Mesenchymal stem cell (in vitro differentiated cells and primary cell): ENCODE measurements at regions not wholly inside any gene's neighbourhood (a gene's known extent, or its start where the extent isn't known, plus 50 kb on each side); places are given as distances from the start of the nearest gene placed in this dataset.

Source experiments
- DNase-seq: peaks from one replicate; pipeline ENCODE4 v3.0.0-alpha.2; 2013
- H2AFZ ChIP-seq: one replicate; pipeline ENCODE4 v1.6.1; 2013; ENCODE audit warnings: low read depth, mild to moderate bottlenecking, control low read depth, inconsistent platforms, low read length, moderate library complexity
- H2AK5ac ChIP-seq: 2 replicates; pipeline ENCODE4 v1.6.1; 2013; ENCODE audit warnings: low read length, moderate library complexity, mild to moderate bottlenecking, inconsistent platforms; ENCODE audit not compliant: severe bottlenecking
- H2BK120ac ChIP-seq: one replicate; pipeline ENCODE4 v1.6.1; 2013; ENCODE audit warnings: low read depth, mild to moderate bottlenecking, inconsistent platforms, low read length, moderate library complexity
- H2BK12ac ChIP-seq, 2 experiments: one replicate each; pipeline ENCODE4 v1.6.1; 2013; ENCODE audit warnings: inconsistent platforms in 2 of 2, low read length in 2 of 2, mild to moderate bottlenecking in 2 of 2, moderate library complexity in 2 of 2, control low read depth in 1 of 2
- H2BK15ac ChIP-seq: one replicate; pipeline ENCODE4 v1.6.1; 2013; ENCODE audit warnings: mild to moderate bottlenecking, low read depth, inconsistent platforms; ENCODE audit not compliant: poor library complexity, severe bottlenecking
- H2BK5ac ChIP-seq: 2 replicates; pipeline ENCODE4 v1.6.1; 2013; ENCODE audit warnings: low read depth, mild to moderate bottlenecking, low read length, control low read depth, inconsistent platforms; ENCODE audit not compliant: poor library complexity, severe bottlenecking
- H3K14ac ChIP-seq, 2 experiments: one replicate each; pipeline ENCODE4 v1.6.1; 2013; ENCODE audit warnings: inconsistent platforms in 2 of 2, low read length in 2 of 2, control low read depth in 1 of 2, mild to moderate bottlenecking in 1 of 2, moderate library complexity in 1 of 2
- H3K18ac ChIP-seq, 2 experiments: one replicate each; pipeline ENCODE4 v1.6.1; 2013; ENCODE audit warnings: inconsistent platforms in 2 of 2, low read length in 2 of 2, control low read depth in 1 of 2, low read depth in 1 of 2, mild to moderate bottlenecking in 1 of 2
- H3K23ac ChIP-seq, 2 experiments: one replicate each; pipeline ENCODE4 v1.6.1; 2013; ENCODE audit warnings: inconsistent platforms in 2 of 2, low read length in 2 of 2, mild to moderate bottlenecking in 2 of 2, moderate library complexity in 2 of 2, control low read depth in 1 of 2
- H3K27ac ChIP-seq: 2 replicates; pipeline ENCODE4 v1.5.1; 2013; ENCODE audit warnings: mild to moderate bottlenecking, moderate library complexity, low read length, control low read depth, inconsistent platforms; ENCODE audit not compliant: poor library complexity, severe bottlenecking
- H3K27me3 ChIP-seq, 2 experiments: 2 replicates each; pipeline versions ENCODE4 v1.6.1 to v1.7.0; 2013; ENCODE audit warnings: low read length in 2 of 2, mild to moderate bottlenecking in 2 of 2, moderate library complexity in 2 of 2, control low read depth in 1 of 2, inconsistent platforms in 1 of 2; ENCODE audit not compliant: control insufficient read depth in 1 of 2, insufficient read depth in 1 of 2
- H3K36me3 ChIP-seq, 2 experiments: 2 replicates each; pipeline versions ENCODE4 v1.6.1 to v1.7.0; 2013; ENCODE audit warnings: low read length in 2 of 2, control low read depth in 1 of 2, inconsistent platforms in 1 of 2, low read depth in 1 of 2, mild to moderate bottlenecking in 1 of 2; ENCODE audit not compliant: insufficient read depth in 2 of 2, control insufficient read depth in 1 of 2
- H3K4ac ChIP-seq, 2 experiments: one replicate each; pipeline ENCODE4 v1.6.1; 2013; ENCODE audit warnings: inconsistent platforms in 2 of 2, low read length in 2 of 2, mild to moderate bottlenecking in 2 of 2, moderate library complexity in 2 of 2, control low read depth in 1 of 2, low read depth in 1 of 2
- H3K4me1 ChIP-seq: 2 replicates; pipeline ENCODE4 v1.6.1; 2013; ENCODE audit warnings: low read depth, low read length, control low read depth; ENCODE audit not compliant: control insufficient read depth, insufficient read depth
- H3K4me2 ChIP-seq: 2 replicates; pipeline ENCODE4 v1.6.1; 2013; ENCODE audit warnings: low read length, mild to moderate bottlenecking, inconsistent platforms; ENCODE audit not compliant: poor library complexity, severe bottlenecking
- H3K4me3 ChIP-seq, 2 experiments: 2 replicates each; pipeline versions ENCODE4 v1.5.1 to v1.7.0; 2013; ENCODE audit warnings: low read length in 2 of 2, mild to moderate bottlenecking in 2 of 2, control low read depth in 1 of 2, low read depth in 1 of 2; ENCODE audit not compliant: insufficient read depth in 1 of 2
- H3K79me1 ChIP-seq: replicated peaks from 2 replicates; pipeline ENCODE4 v1.6.1; 2013; ENCODE audit warnings: mild to moderate bottlenecking, control low read depth, low read length, inconsistent platforms; ENCODE audit not compliant: poor library complexity, severe bottlenecking
- H3K9ac ChIP-seq: 2 replicates; pipeline ENCODE4 v1.7.0; 2013; ENCODE audit warnings: mild to moderate bottlenecking, low read length, moderate library complexity
- H3K9me3 ChIP-seq: 2 replicates; pipeline ENCODE4 v1.7.0; 2013; ENCODE audit warnings: mild to moderate bottlenecking, low read length; ENCODE audit not compliant: control insufficient read depth
- H4K8ac ChIP-seq: one replicate; pipeline ENCODE4 v1.6.1; 2013; ENCODE audit warnings: inconsistent platforms, mild to moderate bottlenecking, low read length, moderate library complexity
- H4K91ac ChIP-seq: one replicate; pipeline ENCODE4 v1.6.1; 2013; ENCODE audit warnings: mild to moderate bottlenecking, low read length, inconsistent platforms
- WGBS: methylation state at CpG from one replicate; pipeline ENCODE4 v1.1.7; 2013; ENCODE audit warnings: mixed read lengths; 5-methylcytosine and 5-hydroxymethylcytosine counted together

DNA sequence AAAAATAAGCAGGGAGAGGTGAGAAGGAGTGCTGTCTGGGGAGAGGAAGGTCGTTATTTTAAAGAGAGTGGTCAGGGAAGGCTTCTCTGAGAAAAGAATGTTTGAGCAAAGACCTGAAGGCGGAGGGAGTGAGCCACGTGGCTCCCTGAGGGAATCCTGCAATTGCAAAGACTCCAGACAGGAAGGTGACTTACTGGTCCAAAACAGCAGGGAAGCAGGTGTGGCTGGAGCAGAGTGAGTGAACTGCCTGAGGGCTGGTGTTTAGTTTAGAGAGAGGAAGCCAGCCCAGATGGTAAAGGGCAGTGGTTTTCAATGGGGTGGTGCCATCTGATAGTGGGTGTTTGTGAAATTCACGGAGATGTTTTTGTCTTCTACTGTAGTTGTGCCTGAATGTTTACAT is 58.8 kb upstream of the LTA4H start:
- H3K9me3 ChIP-seq = peaks cover 18% of the 10 kb centered on the region
- no peak overlapping the region for H3K18ac ChIP-seq
- no peak for DNase-seq
- H2BK12ac ChIP-seq = no peak overlapping the region
- no peak overlapping the region for H3K14ac ChIP-seq
- H4K91ac ChIP-seq = no peak overlapping the region
- 10% methylated on average over 3 of the region's 4 CpGs for WGBS
- no peak overlapping the region for H2AK5ac ChIP-seq
- no peaks in the 10 kb centered on the region for H3K36me3 ChIP-seq
- no peak overlapping the region for H4K8ac ChIP-seq
- no peak overlapping the region for H3K4me2 ChIP-seq
- H3K23ac ChIP-seq = no peak overlapping the region
- no peak overlapping the region for H3K9ac ChIP-seq
- no peak overlapping the region for H2BK15ac ChIP-seq
- H2BK120ac ChIP-seq = no peak overlapping the region
- no peak overlapping the region for H3K27ac ChIP-seq
- peaks cover 2% of the 10 kb centered on the region for H3K4me1 ChIP-seq
- no peak overlapping the region for H3K4me3 ChIP-seq
- no peaks in the 10 kb centered on the region for H3K79me1 ChIP-seq
- no peak overlapping the region for H3K4ac ChIP-seq
- peaks cover 0 to 6% of the 10 kb centered on the region in 2 experiments for H3K27me3 ChIP-seq
- no peak overlapping the region for H2AFZ ChIP-seq
- H2BK5ac ChIP-seq = no peak overlapping the region

DNA sequence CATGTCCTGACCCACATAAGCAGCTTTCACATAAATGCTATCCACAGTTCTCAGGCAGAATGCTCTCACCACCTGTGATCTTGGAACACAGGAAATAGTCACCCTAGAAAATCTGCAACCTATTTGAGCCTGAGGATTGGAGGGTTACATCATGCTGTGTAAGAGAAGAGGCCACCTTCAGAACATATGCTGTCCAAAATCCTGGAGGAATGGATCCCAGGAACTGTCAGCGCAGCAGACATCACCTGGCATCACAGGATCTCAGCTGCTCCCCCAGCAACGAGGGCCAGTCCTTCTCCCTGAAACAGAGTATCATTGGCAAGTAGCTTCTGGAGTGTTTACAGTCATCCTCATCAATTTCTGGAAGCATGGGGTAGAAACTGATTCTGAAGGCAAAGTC is 63.2 kb upstream of the LTA4H start:
- H3K18ac ChIP-seq = no peak overlapping the region
- no peak overlapping the region for H2BK120ac ChIP-seq
- H3K4me1 ChIP-seq = peaks cover 2% of the 10 kb centered on the region
- no peak for DNase-seq
- H2BK12ac ChIP-seq = no peak overlapping the region
- H3K4ac ChIP-seq = no peak overlapping the region
- no peak overlapping the region for H3K27ac ChIP-seq
- H3K9ac ChIP-seq = no peak overlapping the region
- no peak overlapping the region for H2AK5ac ChIP-seq
- H3K4me3 ChIP-seq = no peak overlapping the region
- no peaks in the 10 kb centered on the region for H3K79me1 ChIP-seq
- no peak overlapping the region for H3K23ac ChIP-seq
- H2BK15ac ChIP-seq = no peak overlapping the region
- H3K14ac ChIP-seq = no peak overlapping the region
- no peak overlapping the region for H4K91ac ChIP-seq
- H3K27me3 ChIP-seq = peaks cover 0 to 10% of the 10 kb centered on the region in 2 experiments
- no peak overlapping the region for H4K8ac ChIP-seq
- no peak overlapping the region for H2BK5ac ChIP-seq
- 97% methylated on average over 2 of the region's 2 CpGs for WGBS
- no peaks in the 10 kb centered on the region for H3K9me3 ChIP-seq
- H3K4me2 ChIP-seq = no peak overlapping the region
- H2AFZ ChIP-seq = no peak overlapping the region
- no peaks in the 10 kb centered on the region for H3K36me3 ChIP-seq

DNA sequence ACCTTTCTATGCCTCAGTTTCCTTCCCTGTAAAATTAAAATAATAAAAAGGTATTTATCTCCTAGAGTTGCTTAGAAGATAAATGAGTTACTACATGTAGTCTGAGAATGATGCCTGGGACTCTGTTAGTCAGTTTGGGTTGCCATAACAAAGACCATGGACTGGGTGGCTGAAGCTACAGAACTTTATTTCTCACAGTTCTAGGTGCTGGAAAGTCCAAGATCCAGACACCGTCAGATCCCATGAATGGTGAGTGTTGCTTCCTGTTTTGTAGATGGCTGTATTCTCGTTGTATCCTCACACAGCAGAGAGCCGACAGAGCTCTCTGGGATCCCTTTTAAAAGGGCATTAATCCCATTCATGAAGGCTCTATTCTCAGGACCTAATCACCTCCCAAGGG is 64.0 kb upstream of the LTA4H start:
- no peaks in the 10 kb centered on the region for H3K4me1 ChIP-seq
- no peak overlapping the region for H3K14ac ChIP-seq
- no peak overlapping the region for H2AK5ac ChIP-seq
- no peak overlapping the region for H3K4me2 ChIP-seq
- no peak overlapping the region for H4K8ac ChIP-seq
- no peak overlapping the region for H2BK5ac ChIP-seq
- H2AFZ ChIP-seq = no peak overlapping the region
- no peak overlapping the region for H4K91ac ChIP-seq
- H3K4ac ChIP-seq = no peak overlapping the region
- H2BK120ac ChIP-seq = no peak overlapping the region
- H3K9ac ChIP-seq = no peak overlapping the region
- no peak overlapping the region for H3K23ac ChIP-seq
- no peaks in the 10 kb centered on the region for H3K79me1 ChIP-seq
- no peak overlapping the region for H2BK15ac ChIP-seq
- 90% methylated on average over 3 of the region's 3 CpGs for WGBS
- H2BK12ac ChIP-seq = no peak overlapping the region
- H3K27ac ChIP-seq = no peak overlapping the region
- H3K18ac ChIP-seq = no peak overlapping the region
- H3K27me3 ChIP-seq = peaks cover 0 to 10% of the 10 kb centered on the region in 2 experiments
- no peaks in the 10 kb centered on the region for H3K9me3 ChIP-seq
- no peaks in the 10 kb centered on the region for H3K36me3 ChIP-seq
- H3K4me3 ChIP-seq = no peak overlapping the region
- DNase-seq = no peak

- Histone ChIP-seq H3K9me3 (no peaks in the 10 kb centered on the region), H3K23ac (no peak overlapping the region), H3K9ac (no peak overlapping the region), H3K27me3 (peaks cover 0 to 10% of the 10 kb centered on the region in 2 experiments), H4K8ac (no peak overlapping the region), H3K4me1 (no peaks in the 10 kb centered on the region), H3K79me1 (no peaks in the 10 kb centered on the region), H3K14ac (no peak overlapping the region), H3K27ac (no peak overlapping the region), H2AK5ac (no peak overlapping the region), H2BK12ac (no peak overlapping the region), H3K4me3 (no peak overlapping the region), H3K18ac (no peak overlapping the region), H3K4me2 (no peak overlapping the region), H2BK15ac (no peak overlapping the region), H4K91ac (no peak overlapping the region), H2BK120ac (no peak overlapping the region), H2AFZ (no peak overlapping the region), H3K36me3 (no peaks in the 10 kb centered on the region), H2BK5ac (no peak overlapping the region), H3K4ac (no peak overlapping the region)
- no peak for DNase-seq
- WGBS = 93% methylated on average over 7 of the region's 7 CpGs
Measured at GRCh38 chr12:96099986-96100385, 64.6 kb upstream of the LTA4H start.
